K562 (cell line): ENCODE measurements at regions not wholly inside any gene's neighbourhood (a gene's known extent, or its start where the extent isn't known, plus 50 kb on each side); places are given as distances from the start of the nearest gene placed in this dataset.

Experiments
- ATAC-seq: fragments of 200-7000 bp; cut with Tn5 transposase; 3 replicates; pipeline ENCODE4 v1.9.1; 2020; ENCODE audit warnings: moderate library complexity
- BruUV-seq: library from RNA; stranded (reverse); fragments of 400-500 nt; replicated peaks from 2 replicates; lab custom pipeline; 2021; lab: Mats Ljungman, UMichigan
- CTCF ChIA-PET: fragments of 300-600 bp; formaldehyde crosslinking; extraction: SDS; loops from one replicate; lab custom pipeline; 2021; ENCODE audit warnings: low intra/inter-chr PET ratio; lab: Yijun Ruan, JAX
- POLR2A ChIA-PET: fragments of 300-600, 350-650 bp; sonication (Branson Sonifier 250); formaldehyde crosslinking; extraction: SDS; loops from one replicate; lab custom pipeline; 2021; ENCODE audit warnings: antibody characterized with exemption, inconsistent platforms; lab: Yijun Ruan, JAX
- DNase-seq, 4 experiments: peaks; one replicate each; pipeline versions ENCODE4 v3.0.0 to v3.0.0-alpha.2; 2011 to 2018; ENCODE audit warnings: low spot score in 3 of 4, mixed read lengths in 3 of 4; ENCODE audit errors: extremely low read depth in 1 of 4
- FAIRE-seq: peaks from 2 replicates; lab custom pipeline; 2011; peaks lifted over from hg19 to GRCh38; lab: Jason Lieb, UNC
- H2AFZ ChIP-seq: 2 replicates; pipeline ENCODE4 v1.6.0; 2011; ENCODE audit warnings: low read depth, low read length, control low read depth, inconsistent platforms
- H3K27ac ChIP-seq: fragments of 200-600 bp; 3 replicates; pipeline ENCODE4 v1.8.0; 2011; ENCODE audit warnings: low read depth, mild to moderate bottlenecking, control low read depth, inconsistent platforms, low read length, moderate library complexity, mixed read lengths; ENCODE audit errors: extremely low read depth
- H3K27me3 ChIP-seq, 2 experiments: fragments of 300-600 bp in 1 of 2; 2 replicates in 1 of 2; 3 replicates in 1 of 2; pipeline versions ENCODE4 v1.6.0 to v1.8.0; 2011; ENCODE audit warnings: inconsistent platforms in 2 of 2, low read length in 2 of 2, mild to moderate bottlenecking in 1 of 2, mixed read lengths in 1 of 2, moderate library complexity in 1 of 2; ENCODE audit not compliant: control insufficient read depth in 2 of 2, insufficient read depth in 2 of 2
- H3K36me3 ChIP-seq: fragments of 300-600 bp; 3 replicates; pipeline ENCODE4 v1.8.0; 2011; ENCODE audit warnings: mild to moderate bottlenecking, low read length, inconsistent platforms; ENCODE audit not compliant: control insufficient read depth, insufficient read depth
- H3K4me1 ChIP-seq, 2 experiments: fragments of 200-600 bp in 1 of 2; replicated peaks in 1 of 2; 2 replicates in 1 of 2; 3 replicates in 1 of 2; pipeline versions ENCODE4 v1.5.1 to v1.8.0; 2011; ENCODE audit warnings: inconsistent platforms in 2 of 2, low read length in 2 of 2, mild to moderate bottlenecking in 1 of 2, mixed read lengths in 1 of 2, moderate library complexity in 1 of 2; ENCODE audit not compliant: control insufficient read depth in 2 of 2, insufficient read depth in 2 of 2
- H3K4me2 ChIP-seq: 2 replicates; pipeline ENCODE4 v1.6.1; 2011; ENCODE audit warnings: low read length, control low read depth, inconsistent platforms, mixed read lengths; ENCODE audit not compliant: insufficient read depth
- H3K4me3 ChIP-seq: fragments of 200-600 bp; sonication (generic), shearing (Covaris generic); 2 replicates; pipeline ENCODE4 v1.5.1; 2016; ENCODE audit warnings: control low read depth, inconsistent platforms
- H3K79me2 ChIP-seq: fragments of 200-600 bp; 3 replicates; pipeline ENCODE4 v1.8.0; 2011; ENCODE audit warnings: low read length, inconsistent platforms; ENCODE audit not compliant: control insufficient read depth, insufficient read depth
- H3K9ac ChIP-seq, 2 experiments: 2 replicates each; pipeline versions ENCODE4 v1.6.0 to v1.6.1; 2011; ENCODE audit warnings: low read depth in 2 of 2, low read length in 2 of 2, control low read depth in 1 of 2, inconsistent platforms in 1 of 2, mild to moderate bottlenecking in 1 of 2, mixed read lengths in 1 of 2; ENCODE audit not compliant: insufficient read depth in 1 of 2
- H3K9me1 ChIP-seq: one replicate; pipeline ENCODE4 v1.6.0; 2011; ENCODE audit warnings: inconsistent platforms, mild to moderate bottlenecking, low read length, moderate library complexity; ENCODE audit not compliant: control insufficient read depth, insufficient read depth
- H3K9me3 ChIP-seq: replicated peaks from 2 replicates; pipeline ENCODE4 v1.5.1; 2011; ENCODE audit warnings: low read depth, low read length, inconsistent platforms; ENCODE audit not compliant: control insufficient read depth, insufficient read depth
- H4K20me1 ChIP-seq: replicated peaks from 2 replicates; pipeline ENCODE4 v1.6.1; 2011; ENCODE audit warnings: low read length, inconsistent platforms, mixed read lengths; ENCODE audit not compliant: control insufficient read depth, insufficient read depth
- NKRF ChIP-seq: fragments of 450-650 bp; IDR thresholded peaks from 2 replicates; pipeline ENCODE4 v1.6.1; 2016; ENCODE audit warnings: borderline replicate concordance
- NR0B1 ChIP-seq: fragments of 450-650 bp; IDR thresholded peaks from one replicate; pipeline ENCODE4 v1.6.1; 2018; ENCODE audit warnings: mild to moderate bottlenecking, moderate library complexity; ENCODE audit not compliant: partially characterized antibody
- PML ChIP-seq: IDR thresholded peaks from 2 replicates; pipeline ENCODE4 v1.6.1; 2012; ENCODE audit warnings: low read length, inconsistent platforms
- ZFX ChIP-seq: sonication (generic); formaldehyde crosslinking; IDR thresholded peaks from 2 replicates; pipeline ENCODE4 v1.8.0; 2022; ENCODE audit warnings: mild to moderate bottlenecking, missing genetic modification reagents, moderate library complexity
- ZNF121 ChIP-seq: sonication (generic); formaldehyde crosslinking; conservative IDR thresholded peaks from 2 replicates; pipeline ENCODE4 v1.8.0; 2022; ENCODE audit warnings: missing genetic modification reagents
- WGBS: fragments of 100-300 bp; shearing (Covaris generic); methylation state at CpG from one replicate; pipeline ENCODE4 v1.1.6; 2016; ENCODE audit warnings: low coverage, mixed read lengths; ENCODE audit not compliant: insufficient coverage; ENCODE audit errors: missing lambda C conversion rate; 5-methylcytosine and 5-hydroxymethylcytosine counted together
- in situ Hi-C: fragments of 300-500 bp; cut with MboI; formaldehyde crosslinking; loops from 4 replicates; pipeline ENCODE4 v1.15.0; 2018; ENCODE audit warnings: inconsistent platforms, mixed read lengths
- intact Hi-C: fragments of 100-400 bp; cut with micrococcal nuclease; formaldehyde crosslinking; loops from 2 replicates; pipeline ENCODE4 v1.14.2; 2022

- no peak for DNase-seq
- 0% methylated on average over 3 of the region's 3 CpGs for WGBS
- in situ Hi-C loops: no loop called here
- Histone ChIP-seq H3K4me1 (no peaks in the 10 kb centered on the region), H2AFZ (no peak overlapping the region), H3K79me2 (no peaks in the 10 kb centered on the region), H3K27me3 (peaks cover 2 to 12% of the 10 kb centered on the region in 2 experiments; a peak in 1 of 5 replicates), H3K4me3 (no peak overlapping the region), H3K36me3 (no peaks in the 10 kb centered on the region), H4K20me1 (no peaks in the 10 kb centered on the region), H3K9ac (no peak overlapping the region)
- no TSS peak for BruUV-seq
- CTCF ChIA-PET: no interaction called here
- intact Hi-C loops: no loop called here
- FAIRE-seq: no peak
- no peak for TF ChIP-seq PML
- no peak for TF ChIP-seq ZNF121
- no peak for TF ChIP-seq NKRF
- no peak for TF ChIP-seq NR0B1
- no peak for TF ChIP-seq ZFX (CRISPR knock-in tag)
- TF ChIP-seq, all 486 proteins: peak for 0
- ATAC-seq: no peak
- no peak overlapping the region for H3K4me2 ChIP-seq
- no peak overlapping the region for H3K27ac ChIP-seq
- POLR2A ChIA-PET: interaction anchor here (0.6 kb wide), 1 partner anchor 419 kb away, joined by 3 read pairs; no protein-coding TSS in a partner anchor
- H3K9me1 ChIP-seq: no peaks in the 10 kb centered on the region
- no peaks in the 10 kb centered on the region for H3K9me3 ChIP-seq
Observed at GRCh38 chr1:30274173-30274970, 449.0 kb downstream of the MATN1 start.
